ENCODE measurements at regions not wholly inside any gene's neighbourhood (a gene's known extent, or its start where the extent isn't known, plus 50 kb on each side); places are given as distances from the start of the nearest gene placed in this dataset.

DNA sequence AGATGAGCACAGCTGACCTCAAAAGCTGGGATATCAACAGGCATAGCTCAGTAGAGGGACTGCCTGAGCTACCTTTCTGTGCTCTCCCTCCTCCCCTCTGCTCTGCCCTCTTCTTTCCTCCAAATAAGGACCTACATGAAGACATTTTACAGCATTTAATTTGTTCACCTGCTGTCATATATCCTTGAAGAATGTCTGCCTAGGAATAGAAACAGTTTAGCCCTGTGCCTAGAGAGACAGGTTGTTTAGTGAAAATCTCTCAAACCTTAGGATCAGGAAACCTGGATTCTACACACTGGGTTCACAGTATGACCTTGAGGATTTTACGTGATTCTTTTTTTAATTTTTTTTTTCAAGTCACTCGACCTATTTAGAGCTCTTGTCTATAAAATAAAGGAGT is 213.0 kb upstream of the SETBP1 start:
- no peak for DNase-seq (ENCODE audit: extremely low read depth in 1 of 2, low read depth in 1 of 2)

GRCh38 chr18:44473394-44474066 is 207.2 kb upstream of the SETBP1 start:
- no peak for DNase-seq (ENCODE audit: extremely low read depth in 1 of 2, low read depth in 1 of 2)

DNA sequence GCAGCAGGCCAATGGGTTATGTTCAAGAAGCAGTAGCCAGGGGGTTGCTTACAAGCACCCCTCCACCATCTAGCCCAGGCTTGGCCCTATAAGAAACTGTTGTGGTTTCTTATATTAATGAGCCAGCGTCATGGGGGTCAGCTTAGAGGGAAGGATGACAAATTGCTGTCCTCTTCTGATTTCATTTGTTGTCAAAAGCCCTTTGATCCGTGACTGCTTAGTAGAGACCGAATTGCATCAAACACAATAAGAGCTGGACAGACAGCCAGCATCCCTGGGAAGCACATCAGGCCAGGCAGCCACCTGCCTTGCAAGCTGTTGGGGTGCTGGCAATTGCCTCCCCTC is 206.6 kb upstream of the SETBP1 start:
- no peak for DNase-seq (ENCODE audit: extremely low read depth in 1 of 2, low read depth in 1 of 2)

DNA sequence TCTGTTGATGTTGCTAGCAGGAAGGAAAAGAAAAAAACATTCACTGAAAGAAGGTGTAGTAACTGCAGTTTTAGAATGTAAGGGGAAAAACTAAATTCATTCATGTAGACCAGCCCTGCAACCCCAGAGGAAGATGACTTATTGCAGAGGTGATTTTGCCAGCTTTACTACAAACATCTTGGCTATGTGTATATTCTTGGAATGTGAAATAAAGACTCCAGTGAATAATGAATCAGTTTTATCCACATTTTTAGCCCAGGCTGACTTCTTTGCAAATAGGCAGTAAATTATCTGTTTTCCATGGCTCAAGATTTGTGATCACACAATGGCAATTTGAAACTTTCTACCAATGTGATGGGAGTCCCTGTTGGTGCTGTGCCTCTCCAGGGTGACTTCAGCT is 206.1 kb upstream of the SETBP1 start:
- no peak for DNase-seq (ENCODE audit: extremely low read depth in 1 of 2, low read depth in 1 of 2)

DNA sequence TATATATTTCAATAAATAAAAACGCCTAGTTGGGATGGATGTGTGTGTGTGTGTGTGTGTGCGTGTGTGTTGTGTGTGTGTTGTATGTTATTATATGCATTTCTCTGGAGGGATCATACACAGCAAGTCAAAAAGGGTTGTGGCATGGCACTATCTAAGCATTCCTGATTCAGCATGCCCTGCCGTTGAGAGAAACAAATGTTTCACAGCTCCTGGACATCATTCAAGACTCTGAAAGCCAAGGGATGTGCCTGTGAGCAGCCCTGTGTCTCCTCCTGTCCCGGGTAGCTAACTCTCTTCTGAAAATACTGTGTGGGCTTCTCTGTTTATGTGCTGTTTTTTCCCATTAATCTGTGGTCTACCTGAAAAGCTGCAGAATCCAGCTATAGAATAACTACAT is 197.9 kb upstream of the SETBP1 start:
- DNase-seq (ENCODE audit: extremely low read depth in 1 of 2, low read depth in 1 of 2) = no peak

DNA sequence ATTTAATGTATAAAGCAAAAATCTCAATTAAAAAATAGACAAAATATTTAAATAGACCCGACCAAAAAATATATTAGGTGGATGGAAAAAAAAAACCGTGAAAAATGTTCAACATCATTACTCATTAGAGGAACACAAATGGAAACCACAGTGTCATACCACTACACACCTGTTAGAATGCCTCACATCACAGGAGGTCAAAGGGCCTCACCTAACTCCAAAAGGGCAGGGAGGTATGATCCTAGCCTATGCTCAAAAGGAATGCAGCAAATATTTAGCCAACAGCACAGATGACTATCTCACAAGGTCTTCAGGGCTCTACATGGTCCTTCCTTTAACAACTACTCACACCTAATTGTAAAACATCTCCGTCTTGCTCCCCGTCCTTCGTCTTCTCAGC is 185.5 kb upstream of the SETBP1 start:
- DNase-seq (ENCODE audit: extremely low read depth in 1 of 2, low read depth in 1 of 2) = no peak

DNA sequence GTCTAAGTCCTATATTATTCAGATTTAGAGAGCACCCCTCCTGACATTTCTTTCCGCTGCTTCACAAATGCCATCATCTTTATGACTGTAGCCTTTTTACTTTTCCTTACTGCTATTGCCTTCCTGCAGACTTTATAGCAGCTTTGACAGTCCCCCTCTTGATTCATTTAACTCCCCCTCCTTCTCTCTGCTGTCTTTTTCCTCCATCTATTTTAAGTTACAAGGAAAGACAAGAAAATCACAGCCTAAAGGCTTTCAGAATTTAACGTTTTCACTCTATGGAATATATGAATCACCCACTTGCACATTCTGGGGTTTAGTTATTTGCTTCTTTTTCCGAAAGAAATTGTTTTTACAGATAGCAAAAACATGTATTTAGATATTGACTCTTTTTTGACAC is 183.4 kb upstream of the SETBP1 start:
- no peak for DNase-seq (ENCODE audit: extremely low read depth in 1 of 2, low read depth in 1 of 2)

- no peak for DNase-seq (ENCODE audit: extremely low read depth in 1 of 2, low read depth in 1 of 2)
These were observed 182.8 kb upstream of the SETBP1 start for GRCh38 chr18:44497757-44498490.

GRCh38 chr18:44500808-44501610 is 179.7 kb upstream of the SETBP1 start:
- no peak for DNase-seq (ENCODE audit: extremely low read depth in 1 of 2, low read depth in 1 of 2)

DNA sequence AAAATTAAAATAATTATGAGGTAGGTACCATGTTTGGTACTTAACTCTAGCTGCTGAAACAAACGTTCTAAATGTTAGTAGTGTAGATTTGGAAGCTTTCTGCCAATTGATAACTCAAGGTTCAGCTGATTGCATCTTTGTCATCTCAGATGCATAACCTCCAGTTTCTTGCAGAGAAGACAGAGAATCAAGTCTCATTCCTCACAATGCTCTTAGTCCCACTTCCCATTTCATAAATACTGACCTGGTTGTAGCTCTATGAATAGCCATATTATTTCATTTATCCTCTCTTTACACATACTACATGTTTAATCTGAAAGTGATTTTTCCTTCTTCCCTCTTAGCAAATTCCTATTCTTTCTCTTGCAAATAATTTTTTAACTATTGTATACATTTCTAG is 178.5 kb upstream of the SETBP1 start:
- DNase-seq (ENCODE audit: extremely low read depth in 1 of 2, low read depth in 1 of 2) = no peak

DNA sequence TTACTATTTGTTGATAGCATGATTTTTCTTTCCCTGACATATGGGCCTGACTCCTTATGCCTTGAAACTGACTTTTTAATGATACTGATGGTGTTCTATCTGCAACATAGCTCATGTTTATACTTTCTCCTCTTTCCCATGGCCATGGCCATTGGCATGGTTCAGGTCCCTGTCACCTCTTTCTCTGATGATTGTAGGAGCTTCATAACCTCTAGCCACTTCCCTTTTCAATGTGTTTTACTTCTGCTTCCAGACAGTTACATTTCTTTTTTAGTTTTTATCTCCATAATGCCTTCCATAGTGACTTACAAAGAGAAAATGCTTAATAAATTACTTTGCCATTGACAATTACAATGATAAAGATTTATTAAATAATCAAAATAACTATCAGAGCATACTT is 177.9 kb upstream of the SETBP1 start:
- DNase-seq (ENCODE audit: extremely low read depth in 1 of 2, low read depth in 1 of 2) = no peak

GRCh38 chr18:44503854-44504253 is 176.8 kb upstream of the SETBP1 start:
- DNase-seq (ENCODE audit: extremely low read depth in 1 of 2, low read depth in 1 of 2) = no peak

GRCh38 chr18:44507729-44508325 is 172.9 kb upstream of the SETBP1 start:
- DNase-seq (ENCODE audit: extremely low read depth in 1 of 2, low read depth in 1 of 2) = peak in 1 of 2 donors; percentile 9

DNA sequence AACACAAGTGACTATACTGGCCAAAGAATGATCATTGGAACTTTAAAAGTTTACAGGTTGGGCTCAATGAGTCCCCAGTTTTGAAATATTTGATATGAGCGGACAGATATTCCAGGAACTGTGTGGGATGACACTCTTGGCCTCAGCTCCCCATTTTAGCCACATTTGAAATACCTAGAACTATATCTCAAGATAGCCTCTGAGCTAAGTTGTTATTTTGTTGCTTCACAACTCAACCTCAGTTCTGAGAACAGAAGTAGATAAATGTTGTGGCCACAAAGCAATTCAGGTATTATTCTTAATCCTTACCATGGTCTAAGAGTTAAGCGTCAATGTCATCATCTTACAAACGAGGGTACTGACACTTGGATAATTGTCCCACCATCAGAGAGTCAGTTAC is 172.2 kb upstream of the SETBP1 start:
- no peak for DNase-seq (ENCODE audit: extremely low read depth in 1 of 2, low read depth in 1 of 2)

DNA sequence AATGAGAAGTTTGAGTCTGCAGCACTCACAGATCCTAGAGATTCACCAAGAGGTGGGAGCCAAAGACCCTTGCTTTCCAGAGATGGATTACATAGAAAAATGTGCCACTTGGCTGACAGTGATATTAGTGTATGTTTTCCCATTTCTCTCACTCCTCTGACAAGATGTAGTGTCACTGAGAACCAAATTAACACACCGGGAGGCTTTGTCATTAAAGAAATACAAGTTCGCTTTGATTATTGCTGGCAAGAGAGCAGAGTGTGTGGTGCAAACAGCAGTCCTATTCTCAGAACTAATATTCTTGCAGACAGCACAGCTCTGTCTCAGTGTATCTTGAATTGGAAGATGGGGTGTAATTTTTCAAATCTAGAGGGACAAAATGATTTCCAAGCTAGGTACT is 171.6 kb upstream of the SETBP1 start:
- DNase-seq (ENCODE audit: extremely low read depth in 1 of 2, low read depth in 1 of 2) = no peak

GRCh38 chr18:44510390-44510789 is 170.3 kb upstream of the SETBP1 start:
- no peak for DNase-seq (ENCODE audit: extremely low read depth in 1 of 2, low read depth in 1 of 2)

- no peak for DNase-seq (ENCODE audit: extremely low read depth in 1 of 2, low read depth in 1 of 2)
These were observed 167.5 kb upstream of the SETBP1 start for GRCh38 chr18:44513233-44513632.

DNA sequence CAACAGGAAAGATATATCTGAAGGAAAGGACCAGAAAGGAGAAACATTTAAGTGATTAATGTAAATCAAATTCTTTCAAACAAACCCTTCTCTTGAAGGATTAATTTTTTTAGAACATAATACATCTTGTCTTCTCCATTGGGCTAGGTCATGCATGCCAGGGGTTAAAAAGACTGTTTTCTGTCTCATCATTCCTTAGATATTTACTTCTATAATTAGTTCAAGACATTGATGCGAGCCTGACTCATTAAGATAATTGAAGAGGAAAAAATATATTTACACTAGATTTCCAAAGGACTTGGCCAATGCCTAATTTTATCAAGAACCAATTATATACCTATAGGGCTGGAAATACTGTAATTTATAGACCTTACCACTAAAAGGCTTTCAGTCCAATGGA is 166.6 kb upstream of the SETBP1 start:
- DNase-seq (ENCODE audit: extremely low read depth in 1 of 2, low read depth in 1 of 2) = no peak

- no peak for DNase-seq (ENCODE audit: extremely low read depth in 1 of 2, low read depth in 1 of 2)
These were observed 165.9 kb upstream of the SETBP1 start for GRCh38 chr18:44514766-44515165.

DNA sequence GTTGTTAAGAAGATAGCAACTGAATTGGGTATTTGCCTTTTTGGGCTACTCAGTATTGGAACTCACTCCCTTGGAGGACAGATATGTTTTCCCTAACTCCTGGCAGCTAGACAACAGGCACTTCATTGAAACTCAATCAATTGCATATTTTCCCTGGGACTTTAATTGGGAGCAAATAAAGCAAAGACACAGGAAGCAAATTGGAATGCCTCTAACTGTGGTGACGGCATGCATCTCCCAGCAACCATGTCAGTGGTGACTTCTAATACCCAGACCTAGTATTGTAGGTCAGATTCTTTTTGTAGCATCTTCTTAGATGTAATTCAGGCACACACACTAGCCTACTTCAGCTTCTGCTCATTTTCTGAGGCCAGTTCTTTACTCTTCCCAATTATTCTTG is 164.2 kb upstream of the SETBP1 start:
- DNase-seq (ENCODE audit: extremely low read depth in 1 of 2, low read depth in 1 of 2) = no peak

DNA sequence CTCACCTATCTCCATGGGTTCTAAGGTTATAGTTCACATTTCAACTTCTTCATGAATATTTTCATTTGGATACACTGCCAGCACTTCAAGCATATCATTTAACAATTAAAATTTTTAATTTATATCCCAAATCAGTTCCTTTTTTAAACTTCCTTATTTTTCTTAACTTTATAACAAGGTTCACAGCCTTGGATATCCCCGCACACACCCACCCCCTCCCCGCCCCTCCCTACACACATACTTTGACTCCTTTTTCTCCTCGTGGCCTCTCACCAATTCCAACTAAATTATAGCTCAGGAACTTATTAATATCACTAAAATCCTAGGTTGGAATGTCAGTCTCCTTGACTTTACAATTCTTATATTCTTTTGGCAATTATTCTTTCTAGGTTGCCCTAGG is 163.6 kb upstream of the SETBP1 start:
- DNase-seq (ENCODE audit: extremely low read depth in 1 of 2, low read depth in 1 of 2) = no peak

Data from activated CD8-positive, alpha-beta memory T cell treated with anti-CD3 and anti-CD28 coated beads for 1 hour (primary cell).